Endodermal cell (in vitro differentiated cells): ENCODE measurements at regions not wholly inside any gene's neighbourhood (a gene's known extent, or its start where the extent isn't known, plus 50 kb on each side); places are given as distances from the start of the nearest gene placed in this dataset.
A peak's percentile ranks its signal among the peaks of the same experiment; 100 is the strongest.

Experiments
- DNase-seq: peaks from one replicate; pipeline ENCODE4 v3.0.0-alpha.2; 2017
- H3K27ac ChIP-seq: 2 replicates; pipeline ENCODE4 v1.5.1; 2013; ENCODE audit warnings: mild to moderate bottlenecking, low read depth, low read length, moderate library complexity
- H3K27me3 ChIP-seq: 2 replicates; pipeline ENCODE4 v1.6.1; 2013; ENCODE audit warnings: mild to moderate bottlenecking, low read length, moderate library complexity; ENCODE audit not compliant: insufficient read depth, control insufficient read depth, poor library complexity, severe bottlenecking
- H3K36me3 ChIP-seq: 2 replicates; pipeline ENCODE4 v1.7.0; 2013; ENCODE audit warnings: mild to moderate bottlenecking, low read length, moderate library complexity; ENCODE audit not compliant: control insufficient read depth, insufficient read depth
- H3K4me1 ChIP-seq: one replicate; pipeline ENCODE4 v1.7.0; 2013; ENCODE audit warnings: low read length; ENCODE audit not compliant: control insufficient read depth, insufficient read depth
- H3K4me3 ChIP-seq: 2 replicates; pipeline ENCODE4 v1.5.1; 2013; ENCODE audit warnings: mild to moderate bottlenecking, low read length, moderate library complexity
- H3K9ac ChIP-seq: 2 replicates; pipeline ENCODE4 v1.6.1; 2013; ENCODE audit warnings: mild to moderate bottlenecking, low read length, moderate library complexity; ENCODE audit not compliant: poor library complexity, severe bottlenecking; ENCODE audit errors: extremely low read depth
- H3K9me3 ChIP-seq: 2 replicates; pipeline ENCODE4 v1.6.1; 2013; ENCODE audit warnings: mild to moderate bottlenecking, low read length, moderate library complexity; ENCODE audit not compliant: control insufficient read depth
- H3K27ac Mint-ChIP-seq: 2 replicates; pipeline ENCODE4 v1.8.0; 2020; ENCODE audit warnings: mixed read lengths
- H3K27me3 Mint-ChIP-seq: 2 replicates; pipeline ENCODE4 v1.8.0; 2021; ENCODE audit warnings: mild to moderate bottlenecking, mixed read lengths; ENCODE audit not compliant: insufficient read depth
- H3K36me3 Mint-ChIP-seq: 2 replicates; pipeline ENCODE4 v1.8.0; 2020; ENCODE audit warnings: low read depth, mixed read lengths
- H3K4me1 Mint-ChIP-seq: 2 replicates; pipeline ENCODE4 v1.8.0; 2020; ENCODE audit warnings: mixed read lengths
- H3K4me3 Mint-ChIP-seq: 2 replicates; pipeline ENCODE4 v1.8.0; 2020; ENCODE audit warnings: mild to moderate bottlenecking, moderate library complexity, mixed read lengths
- H3K9me3 Mint-ChIP-seq: 2 replicates; pipeline ENCODE4 v1.8.0; 2020; ENCODE audit warnings: mild to moderate bottlenecking, mixed read lengths
- WGBS, 2 experiments: methylation state at CpG; one replicate each; pipeline versions ENCODE4 v1.1.5 to v1.1.7; 2013; ENCODE audit warnings: missing lambda C conversion rate in 2 of 2, mixed read lengths in 1 of 2; ENCODE audit not compliant: insufficient coverage in 1 of 2, insufficient read length in 1 of 2; 5-methylcytosine and 5-hydroxymethylcytosine counted together
- TF ChIP-seq, protein P1 (sequence below): fragments of 200-600 bp; sonication (generic); conservative IDR thresholded peaks from 2 replicates; pipeline ENCODE4 v1.5.0; 2021; ENCODE audit warnings: antibody characterized with exemption, mild to moderate bottlenecking

GRCh38 chr13:59451236-59451635 lies 712.5 kb downstream of the DIAPH3 start:
- Histone ChIP-seq H3K27ac (no peak overlapping the region), H3K4me3 (no peak overlapping the region), H3K36me3 (no peaks in the 10 kb centered on the region), H3K9me3 (no peaks in the 10 kb centered on the region), H3K4me1 (peaks cover 17% of the 10 kb centered on the region), H3K9ac (no peak overlapping the region), H3K27me3 (no peaks in the 10 kb centered on the region)
- H3K4me1 Mint-ChIP-seq, result peaks cover 46% of the 10 kb centered on the region
- no peak overlapping the region for H3K4me3 Mint-ChIP-seq
- no peak overlapping the region for H3K27ac Mint-ChIP-seq
- TF ChIP-seq, protein P1, sequence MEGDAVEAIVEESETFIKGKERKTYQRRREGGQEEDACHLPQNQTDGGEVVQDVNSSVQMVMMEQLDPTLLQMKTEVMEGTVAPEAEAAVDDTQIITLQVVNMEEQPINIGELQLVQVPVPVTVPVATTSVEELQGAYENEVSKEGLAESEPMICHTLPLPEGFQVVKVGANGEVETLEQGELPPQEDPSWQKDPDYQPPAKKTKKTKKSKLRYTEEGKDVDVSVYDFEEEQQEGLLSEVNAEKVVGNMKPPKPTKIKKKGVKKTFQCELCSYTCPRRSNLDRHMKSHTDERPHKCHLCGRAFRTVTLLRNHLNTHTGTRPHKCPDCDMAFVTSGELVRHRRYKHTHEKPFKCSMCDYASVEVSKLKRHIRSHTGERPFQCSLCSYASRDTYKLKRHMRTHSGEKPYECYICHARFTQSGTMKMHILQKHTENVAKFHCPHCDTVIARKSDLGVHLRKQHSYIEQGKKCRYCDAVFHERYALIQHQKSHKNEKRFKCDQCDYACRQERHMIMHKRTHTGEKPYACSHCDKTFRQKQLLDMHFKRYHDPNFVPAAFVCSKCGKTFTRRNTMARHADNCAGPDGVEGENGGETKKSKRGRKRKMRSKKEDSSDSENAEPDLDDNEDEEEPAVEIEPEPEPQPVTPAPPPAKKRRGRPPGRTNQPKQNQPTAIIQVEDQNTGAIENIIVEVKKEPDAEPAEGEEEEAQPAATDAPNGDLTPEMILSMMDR, result no peak
- no peaks in the 10 kb centered on the region for H3K9me3 Mint-ChIP-seq
- H3K36me3 Mint-ChIP-seq, result no peaks in the 10 kb centered on the region
- H3K27me3 Mint-ChIP-seq, result peaks cover 5% of the 10 kb centered on the region
- DNase-seq, result no peak

DNA sequence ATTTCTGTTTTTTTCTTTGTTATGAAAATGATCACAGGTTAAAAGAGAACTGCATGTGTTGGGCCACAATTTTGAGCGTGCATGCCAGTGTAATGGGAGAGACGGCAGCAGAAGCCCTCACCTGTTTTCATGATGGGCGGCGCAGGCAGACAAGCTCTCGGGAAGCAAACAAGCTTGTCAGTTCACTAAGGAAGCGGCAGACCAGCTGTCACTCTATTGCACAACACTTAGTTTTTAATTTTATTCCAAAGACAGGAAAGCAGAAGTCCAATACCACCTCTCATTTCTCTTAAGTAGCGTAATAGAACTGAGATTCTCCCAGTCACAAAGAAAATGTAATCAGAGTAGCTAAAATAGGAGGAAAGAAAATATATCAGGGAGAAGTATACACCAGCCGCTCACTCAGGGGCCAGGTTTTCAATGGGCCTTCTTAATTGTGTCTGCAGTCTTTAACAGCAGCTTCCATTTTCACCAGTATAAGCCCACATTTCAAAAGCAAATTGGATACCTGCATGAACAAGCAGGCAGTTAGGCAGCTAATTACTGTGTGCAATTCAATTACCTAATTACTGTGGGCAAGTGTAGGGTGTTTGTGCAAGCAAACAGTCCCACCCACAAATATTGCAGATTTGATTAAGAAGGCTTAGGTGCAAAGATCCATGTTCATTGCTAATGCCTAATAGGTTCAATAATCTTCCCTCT lies 711.4 kb downstream of the DIAPH3 start:
- peaks cover 36% of the 10 kb centered on the region for H3K4me1 Mint-ChIP-seq
- Histone ChIP-seq H3K36me3 (no peaks in the 10 kb centered on the region), H3K9ac (no peak overlapping the region), H3K27me3 (no peaks in the 10 kb centered on the region), H3K9me3 (no peaks in the 10 kb centered on the region), H3K27ac (no peak overlapping the region), H3K4me3 (no peak overlapping the region), H3K4me1 (peaks cover 14% of the 10 kb centered on the region)
- H3K27me3 Mint-ChIP-seq, result peaks cover 5% of the 10 kb centered on the region
- 94 to 100% methylated on average over 2 to 8 of the region's 8 CpGs for WGBS, 2 experiments
- H3K4me3 Mint-ChIP-seq, result no peak overlapping the region
- no peaks in the 10 kb centered on the region for H3K36me3 Mint-ChIP-seq
- TF ChIP-seq, protein P1, result no peak
- no peak overlapping the region for H3K27ac Mint-ChIP-seq
- DNase-seq, result no peak
- no peaks in the 10 kb centered on the region for H3K9me3 Mint-ChIP-seq

DNA sequence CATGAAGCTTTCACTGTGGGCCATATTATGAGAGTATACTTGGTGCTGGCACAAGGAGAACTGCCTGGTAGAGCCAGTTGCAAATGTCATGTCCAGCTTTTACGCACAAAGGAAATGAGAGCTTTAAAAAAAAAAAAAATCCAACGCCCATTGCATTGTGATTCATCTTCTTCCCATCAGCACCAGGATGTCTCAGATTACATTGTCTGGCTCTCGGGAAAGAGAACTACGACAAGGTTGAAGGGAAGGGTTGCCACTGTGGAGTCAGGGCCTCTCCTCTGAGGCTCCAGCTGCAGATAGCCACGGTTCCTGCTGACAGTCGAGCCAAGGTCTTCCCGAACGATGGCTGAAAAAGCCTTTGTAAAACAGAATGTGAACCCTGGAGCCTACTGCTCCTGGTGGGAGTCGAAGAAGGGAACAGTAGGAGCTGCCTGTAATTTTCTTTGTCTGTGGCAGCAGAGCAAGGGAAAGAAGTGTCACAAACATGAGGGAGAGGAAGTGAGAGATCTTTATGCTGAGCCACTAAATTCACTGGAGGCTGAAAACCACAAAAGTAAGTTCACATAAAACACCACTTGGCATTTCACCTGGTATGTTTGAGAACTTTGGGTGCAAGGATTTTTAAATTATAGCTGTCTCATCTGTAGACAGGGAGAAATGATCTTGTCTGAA lies 704.7 kb downstream of the DIAPH3 start:
- H3K4me3 ChIP-seq, result no peak overlapping the region
- no peak overlapping the region for H3K9ac ChIP-seq
- 58 to 59% methylated on average over 4 to 9 of the region's 9 CpGs for WGBS, 2 experiments
- H3K27ac ChIP-seq, result peak overlapping the region; percentile 75
- Mint-ChIP-seq H3K27ac (peak overlapping the region; percentile 31), H3K9me3 (no peaks in the 10 kb centered on the region), H3K4me1 (peaks cover 17% of the 10 kb centered on the region), H3K27me3 (no peaks in the 10 kb centered on the region), H3K4me3 (no peak overlapping the region), H3K36me3 (no peaks in the 10 kb centered on the region)
- no peaks in the 10 kb centered on the region for H3K36me3 ChIP-seq
- TF ChIP-seq, protein P1, result no peak
- no peak for DNase-seq
- no peaks in the 10 kb centered on the region for H3K4me1 ChIP-seq
- H3K27me3 ChIP-seq, result no peaks in the 10 kb centered on the region
- no peaks in the 10 kb centered on the region for H3K9me3 ChIP-seq
